ENCODE measurements at regions not wholly inside any gene's neighbourhood (a gene's known extent, or its start where the extent isn't known, plus 50 kb on each side); places are given as distances from the start of the nearest gene placed in this dataset.

DNA sequence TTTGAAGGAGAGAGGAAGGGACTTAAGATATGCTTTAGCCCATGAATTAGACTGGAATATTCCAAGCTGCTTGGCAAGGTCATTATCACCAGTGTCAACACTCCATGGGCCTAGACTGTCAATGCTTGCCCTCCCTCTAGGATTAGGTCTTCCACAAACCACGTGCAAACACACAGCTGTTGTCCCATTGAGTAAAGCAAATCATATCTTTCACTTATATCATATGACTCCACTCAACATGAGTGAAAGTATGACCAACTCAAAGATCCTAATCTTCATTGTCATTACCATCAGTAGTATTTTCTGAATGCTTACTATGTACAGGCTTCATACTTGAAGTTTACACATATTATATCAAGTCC is 57.0 kb upstream of the GRAMD2B start (continued):
- TF ChIP-seq, protein P1, sequence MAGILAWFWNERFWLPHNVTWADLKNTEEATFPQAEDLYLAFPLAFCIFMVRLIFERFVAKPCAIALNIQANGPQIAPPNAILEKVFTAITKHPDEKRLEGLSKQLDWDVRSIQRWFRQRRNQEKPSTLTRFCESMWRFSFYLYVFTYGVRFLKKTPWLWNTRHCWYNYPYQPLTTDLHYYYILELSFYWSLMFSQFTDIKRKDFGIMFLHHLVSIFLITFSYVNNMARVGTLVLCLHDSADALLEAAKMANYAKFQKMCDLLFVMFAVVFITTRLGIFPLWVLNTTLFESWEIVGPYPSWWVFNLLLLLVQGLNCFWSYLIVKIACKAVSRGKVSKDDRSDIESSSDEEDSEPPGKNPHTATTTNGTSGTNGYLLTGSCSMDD (CRISPR knock-in tag; IDR thresholded peaks at IDR 0.05) = no peak
- peak; percentile 93 for TF ChIP-seq ZNF644 (CRISPR knock-in tag; IDR thresholded peaks at IDR 0.05; ENCODE audit: low read depth)
- no peak for TF ChIP-seq ZNF557 (CRISPR knock-in tag; IDR thresholded peaks at IDR 0.05)
- TF ChIP-seq, protein P2, sequence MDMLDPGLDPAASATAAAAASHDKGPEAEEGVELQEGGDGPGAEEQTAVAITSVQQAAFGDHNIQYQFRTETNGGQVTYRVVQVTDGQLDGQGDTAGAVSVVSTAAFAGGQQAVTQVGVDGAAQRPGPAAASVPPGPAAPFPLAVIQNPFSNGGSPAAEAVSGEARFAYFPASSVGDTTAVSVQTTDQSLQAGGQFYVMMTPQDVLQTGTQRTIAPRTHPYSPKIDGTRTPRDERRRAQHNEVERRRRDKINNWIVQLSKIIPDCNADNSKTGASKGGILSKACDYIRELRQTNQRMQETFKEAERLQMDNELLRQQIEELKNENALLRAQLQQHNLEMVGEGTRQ (IDR thresholded peaks at IDR 0.05; ENCODE audit: low read depth, low read length) = no peak
- TF ChIP-seq, protein P2 (CRISPR knock-in tag; IDR thresholded peaks at IDR 0.05; ENCODE audit: borderline replicate concordance) = no peak
- no peak for TF ChIP-seq NFYB (CRISPR knock-in tag; IDR thresholded peaks at IDR 0.05)
- TF ChIP-seq, protein P3, sequence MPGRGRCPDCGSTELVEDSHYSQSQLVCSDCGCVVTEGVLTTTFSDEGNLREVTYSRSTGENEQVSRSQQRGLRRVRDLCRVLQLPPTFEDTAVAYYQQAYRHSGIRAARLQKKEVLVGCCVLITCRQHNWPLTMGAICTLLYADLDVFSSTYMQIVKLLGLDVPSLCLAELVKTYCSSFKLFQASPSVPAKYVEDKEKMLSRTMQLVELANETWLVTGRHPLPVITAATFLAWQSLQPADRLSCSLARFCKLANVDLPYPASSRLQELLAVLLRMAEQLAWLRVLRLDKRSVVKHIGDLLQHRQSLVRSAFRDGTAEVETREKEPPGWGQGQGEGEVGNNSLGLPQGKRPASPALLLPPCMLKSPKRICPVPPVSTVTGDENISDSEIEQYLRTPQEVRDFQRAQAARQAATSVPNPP (CRISPR knock-in tag; IDR thresholded peaks at IDR 0.05) = no peak
- TF ChIP-seq FOXK2 (IDR thresholded peaks at IDR 0.05) = no peak
- no peak for TF ChIP-seq SP1 (IDR thresholded peaks at IDR 0.05)
- no peak for TF ChIP-seq SP1 (CRISPR knock-in tag; IDR thresholded peaks at IDR 0.05)
- TF ChIP-seq ZNF670 (CRISPR knock-in tag; IDR thresholded peaks at IDR 0.05; ENCODE audit: borderline replicate concordance) = 0 out of 2 replicates have a peak, but pooled peaks have one; percentile 57
- no peak for TF ChIP-seq HOXA7 (CRISPR knock-in tag; IDR thresholded peaks at IDR 0.05)
- TF ChIP-seq REXO4 (CRISPR knock-in tag; IDR thresholded peaks at IDR 0.05; ENCODE audit: borderline replicate concordance) = no peak
- TF ChIP-seq, protein P4, sequence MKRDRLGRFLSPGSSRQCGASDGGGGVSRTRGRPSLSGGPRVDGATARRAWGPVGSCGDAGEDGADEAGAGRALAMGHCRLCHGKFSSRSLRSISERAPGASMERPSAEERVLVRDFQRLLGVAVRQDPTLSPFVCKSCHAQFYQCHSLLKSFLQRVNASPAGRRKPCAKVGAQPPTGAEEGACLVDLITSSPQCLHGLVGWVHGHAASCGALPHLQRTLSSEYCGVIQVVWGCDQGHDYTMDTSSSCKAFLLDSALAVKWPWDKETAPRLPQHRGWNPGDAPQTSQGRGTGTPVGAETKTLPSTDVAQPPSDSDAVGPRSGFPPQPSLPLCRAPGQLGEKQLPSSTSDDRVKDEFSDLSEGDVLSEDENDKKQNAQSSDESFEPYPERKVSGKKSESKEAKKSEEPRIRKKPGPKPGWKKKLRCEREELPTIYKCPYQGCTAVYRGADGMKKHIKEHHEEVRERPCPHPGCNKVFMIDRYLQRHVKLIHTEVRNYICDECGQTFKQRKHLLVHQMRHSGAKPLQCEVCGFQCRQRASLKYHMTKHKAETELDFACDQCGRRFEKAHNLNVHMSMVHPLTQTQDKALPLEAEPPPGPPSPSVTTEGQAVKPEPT (CRISPR knock-in tag; IDR thresholded peaks at IDR 0.05; ENCODE audit: low read depth) = no peak
- TF ChIP-seq RFX5 (IDR thresholded peaks at IDR 0.05; ENCODE audit: low read depth, low read length) = no peak
- TF ChIP-seq ZFP82 (CRISPR knock-in tag; IDR thresholded peaks at IDR 0.05; ENCODE audit: borderline replicate concordance) = peak; percentile 39; the same call in 1 of the 2 replicates
- TF ChIP-seq, protein P5, sequence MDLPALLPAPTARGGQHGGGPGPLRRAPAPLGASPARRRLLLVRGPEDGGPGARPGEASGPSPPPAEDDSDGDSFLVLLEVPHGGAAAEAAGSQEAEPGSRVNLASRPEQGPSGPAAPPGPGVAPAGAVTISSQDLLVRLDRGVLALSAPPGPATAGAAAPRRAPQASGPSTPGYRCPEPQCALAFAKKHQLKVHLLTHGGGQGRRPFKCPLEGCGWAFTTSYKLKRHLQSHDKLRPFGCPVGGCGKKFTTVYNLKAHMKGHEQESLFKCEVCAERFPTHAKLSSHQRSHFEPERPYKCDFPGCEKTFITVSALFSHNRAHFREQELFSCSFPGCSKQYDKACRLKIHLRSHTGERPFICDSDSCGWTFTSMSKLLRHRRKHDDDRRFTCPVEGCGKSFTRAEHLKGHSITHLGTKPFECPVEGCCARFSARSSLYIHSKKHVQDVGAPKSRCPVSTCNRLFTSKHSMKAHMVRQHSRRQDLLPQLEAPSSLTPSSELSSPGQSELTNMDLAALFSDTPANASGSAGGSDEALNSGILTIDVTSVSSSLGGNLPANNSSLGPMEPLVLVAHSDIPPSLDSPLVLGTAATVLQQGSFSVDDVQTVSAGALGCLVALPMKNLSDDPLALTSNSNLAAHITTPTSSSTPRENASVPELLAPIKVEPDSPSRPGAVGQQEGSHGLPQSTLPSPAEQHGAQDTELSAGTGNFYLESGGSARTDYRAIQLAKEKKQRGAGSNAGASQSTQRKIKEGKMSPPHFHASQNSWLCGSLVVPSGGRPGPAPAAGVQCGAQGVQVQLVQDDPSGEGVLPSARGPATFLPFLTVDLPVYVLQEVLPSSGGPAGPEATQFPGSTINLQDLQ (CRISPR knock-in tag; IDR thresholded peaks at IDR 0.05) = no peak
- TF ChIP-seq, protein P6, sequence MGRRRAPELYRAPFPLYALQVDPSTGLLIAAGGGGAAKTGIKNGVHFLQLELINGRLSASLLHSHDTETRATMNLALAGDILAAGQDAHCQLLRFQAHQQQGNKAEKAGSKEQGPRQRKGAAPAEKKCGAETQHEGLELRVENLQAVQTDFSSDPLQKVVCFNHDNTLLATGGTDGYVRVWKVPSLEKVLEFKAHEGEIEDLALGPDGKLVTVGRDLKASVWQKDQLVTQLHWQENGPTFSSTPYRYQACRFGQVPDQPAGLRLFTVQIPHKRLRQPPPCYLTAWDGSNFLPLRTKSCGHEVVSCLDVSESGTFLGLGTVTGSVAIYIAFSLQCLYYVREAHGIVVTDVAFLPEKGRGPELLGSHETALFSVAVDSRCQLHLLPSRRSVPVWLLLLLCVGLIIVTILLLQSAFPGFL (CRISPR knock-in tag; IDR thresholded peaks at IDR 0.05) = no peak
- TF ChIP-seq, protein P7, sequence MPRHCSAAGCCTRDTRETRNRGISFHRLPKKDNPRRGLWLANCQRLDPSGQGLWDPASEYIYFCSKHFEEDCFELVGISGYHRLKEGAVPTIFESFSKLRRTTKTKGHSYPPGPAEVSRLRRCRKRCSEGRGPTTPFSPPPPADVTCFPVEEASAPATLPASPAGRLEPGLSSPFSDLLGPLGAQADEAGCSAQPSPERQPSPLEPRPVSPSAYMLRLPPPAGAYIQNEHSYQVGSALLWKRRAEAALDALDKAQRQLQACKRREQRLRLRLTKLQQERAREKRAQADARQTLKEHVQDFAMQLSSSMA (CRISPR knock-in tag; IDR thresholded peaks at IDR 0.05) = no peak
- no peak for TF ChIP-seq PCBP1 (IDR thresholded peaks at IDR 0.05; ENCODE audit: borderline replicate concordance, low read depth, low read length)
- peak; percentile 48 for TF ChIP-seq ZFY (CRISPR knock-in tag; IDR thresholded peaks at IDR 0.05)
- TF ChIP-seq ZNF235 (CRISPR knock-in tag; IDR thresholded peaks at IDR 0.05; ENCODE audit: borderline replicate concordance) = no peak

All from HepG2 (cell line).